Chondrocyte (in vitro differentiated cells): ENCODE measurements at regions not wholly inside any gene's neighbourhood (a gene's known extent, or its start where the extent isn't known, plus 50 kb on each side); places are given as distances from the start of the nearest gene placed in this dataset.

Source experiments
- DNase-seq: peaks from one replicate; pipeline ENCODE4 v3.0.0; 2021; ENCODE audit warnings: mixed read lengths, low spot score
- H3K27ac Mint-ChIP-seq: one replicate; pipeline ENCODE4 v1.8.0; 2021; ENCODE audit warnings: mild to moderate bottlenecking, moderate library complexity, mixed read lengths; ENCODE audit not compliant: unreplicated experiment
- H3K27me3 Mint-ChIP-seq: 2 replicates; pipeline ENCODE4 v1.8.0; 2021; ENCODE audit warnings: low read depth, mixed read lengths
- H3K36me3 Mint-ChIP-seq: 2 replicates; pipeline ENCODE4 v1.8.0; 2021; ENCODE audit warnings: low read depth, mixed read lengths
- H3K4me1 Mint-ChIP-seq: 2 replicates; pipeline ENCODE4 v1.8.0; 2021; ENCODE audit warnings: low read depth, mild to moderate bottlenecking, mixed read lengths
- H3K4me3 Mint-ChIP-seq: one replicate; pipeline ENCODE4 v1.8.0; 2021; ENCODE audit warnings: mild to moderate bottlenecking, moderate library complexity, mixed read lengths; ENCODE audit not compliant: unreplicated experiment
- H3K9me3 Mint-ChIP-seq: 2 replicates; pipeline ENCODE4 v1.8.0; 2021; ENCODE audit warnings: low read depth, mixed read lengths
- TF ChIP-seq, protein P1 (sequence below): fragments of 200-600 bp; sonication (generic); IDR thresholded peaks from 2 replicates; pipeline ENCODE4 v1.5.0; 2021; ENCODE audit warnings: antibody characterized with exemption, mild to moderate bottlenecking, moderate library complexity

- peaks cover 3% of the 10 kb centered on the region for H3K27me3 Mint-ChIP-seq
- peaks cover 13% of the 10 kb centered on the region for H3K9me3 Mint-ChIP-seq
Observed at GRCh38 chr1:113333056-113333455, 57.3 kb upstream of the MAGI3 start.

GRCh38 chr1:113340038-113340437 is 50.3 kb upstream of the MAGI3 start:
- no peak overlapping the region for H3K4me3 Mint-ChIP-seq
- H3K27ac Mint-ChIP-seq: no peak overlapping the region
- H3K27me3 Mint-ChIP-seq: peaks cover 16% of the 10 kb centered on the region
- peaks cover 21% of the 10 kb centered on the region for H3K9me3 Mint-ChIP-seq
- no peak for DNase-seq
- TF ChIP-seq, protein P1, sequence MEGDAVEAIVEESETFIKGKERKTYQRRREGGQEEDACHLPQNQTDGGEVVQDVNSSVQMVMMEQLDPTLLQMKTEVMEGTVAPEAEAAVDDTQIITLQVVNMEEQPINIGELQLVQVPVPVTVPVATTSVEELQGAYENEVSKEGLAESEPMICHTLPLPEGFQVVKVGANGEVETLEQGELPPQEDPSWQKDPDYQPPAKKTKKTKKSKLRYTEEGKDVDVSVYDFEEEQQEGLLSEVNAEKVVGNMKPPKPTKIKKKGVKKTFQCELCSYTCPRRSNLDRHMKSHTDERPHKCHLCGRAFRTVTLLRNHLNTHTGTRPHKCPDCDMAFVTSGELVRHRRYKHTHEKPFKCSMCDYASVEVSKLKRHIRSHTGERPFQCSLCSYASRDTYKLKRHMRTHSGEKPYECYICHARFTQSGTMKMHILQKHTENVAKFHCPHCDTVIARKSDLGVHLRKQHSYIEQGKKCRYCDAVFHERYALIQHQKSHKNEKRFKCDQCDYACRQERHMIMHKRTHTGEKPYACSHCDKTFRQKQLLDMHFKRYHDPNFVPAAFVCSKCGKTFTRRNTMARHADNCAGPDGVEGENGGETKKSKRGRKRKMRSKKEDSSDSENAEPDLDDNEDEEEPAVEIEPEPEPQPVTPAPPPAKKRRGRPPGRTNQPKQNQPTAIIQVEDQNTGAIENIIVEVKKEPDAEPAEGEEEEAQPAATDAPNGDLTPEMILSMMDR: no peak
- no peaks in the 10 kb centered on the region for H3K4me1 Mint-ChIP-seq
- H3K36me3 Mint-ChIP-seq: peaks cover 1% of the 10 kb centered on the region

More at GRCh38 chr1:113333056-113333455, 57.3 kb upstream of the MAGI3 start:
- Mint-ChIP-seq H3K27ac (no peak overlapping the region), H3K4me3 (no peak overlapping the region), H3K36me3 (no peaks in the 10 kb centered on the region), H3K4me1 (no peaks in the 10 kb centered on the region)
- TF ChIP-seq, protein P1: no peak
- DNase-seq: no peak
